ENCODE measurements at regions not wholly inside any gene's neighbourhood (a gene's known extent, or its start where the extent isn't known, plus 50 kb on each side); places are given as distances from the start of the nearest gene placed in this dataset.

DNA sequence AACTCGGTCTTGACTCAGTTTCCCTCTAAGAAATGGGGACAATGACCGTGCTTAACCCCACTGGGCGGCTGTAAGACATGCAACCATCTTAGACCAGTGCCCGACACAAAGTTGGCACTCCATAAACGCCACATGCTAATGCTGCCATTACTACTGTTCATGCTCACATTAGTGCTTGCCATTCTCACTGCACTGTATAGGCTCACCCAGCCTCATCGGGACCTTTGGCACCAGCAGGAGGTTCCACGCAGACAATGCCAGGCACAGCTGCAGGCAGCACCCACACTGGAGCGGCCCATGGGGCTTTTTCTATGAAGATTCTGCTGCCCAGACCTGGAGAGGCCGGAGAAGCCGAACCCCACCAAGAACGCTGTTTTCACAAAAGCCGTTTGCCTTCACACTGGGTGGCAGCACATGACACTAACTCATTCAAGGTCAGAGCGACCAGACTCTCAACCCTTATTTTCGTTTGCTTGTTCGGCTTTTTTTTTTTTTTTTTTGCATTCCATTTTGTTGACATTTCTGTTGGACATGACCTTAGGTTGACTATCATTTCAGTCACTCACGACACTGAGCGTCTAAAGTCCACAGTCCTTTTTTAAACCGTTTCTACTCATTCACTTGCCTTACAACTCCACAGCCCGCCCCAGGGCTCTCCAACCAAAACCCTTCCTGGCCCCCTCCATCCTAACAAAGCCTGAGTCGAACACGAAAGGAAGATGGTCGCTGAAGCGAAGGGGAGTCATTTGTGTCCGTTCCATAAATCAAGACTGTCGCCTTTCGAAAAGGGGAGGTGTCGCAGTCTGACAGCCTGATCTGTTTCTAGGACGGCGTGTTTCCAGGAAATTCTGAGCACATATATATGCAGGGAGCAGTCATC lies 124.4 kb upstream of the RNF32 start:
- TF ChIP-seq NFIC (IDR thresholded peaks at IDR 0.05) (no peak), TCF12 (IDR thresholded peaks at IDR 0.05; ENCODE audit: low read depth) (no peak), EP300 (IDR thresholded peaks at IDR 0.05; ENCODE audit: borderline replicate concordance) (no peak)

DNA sequence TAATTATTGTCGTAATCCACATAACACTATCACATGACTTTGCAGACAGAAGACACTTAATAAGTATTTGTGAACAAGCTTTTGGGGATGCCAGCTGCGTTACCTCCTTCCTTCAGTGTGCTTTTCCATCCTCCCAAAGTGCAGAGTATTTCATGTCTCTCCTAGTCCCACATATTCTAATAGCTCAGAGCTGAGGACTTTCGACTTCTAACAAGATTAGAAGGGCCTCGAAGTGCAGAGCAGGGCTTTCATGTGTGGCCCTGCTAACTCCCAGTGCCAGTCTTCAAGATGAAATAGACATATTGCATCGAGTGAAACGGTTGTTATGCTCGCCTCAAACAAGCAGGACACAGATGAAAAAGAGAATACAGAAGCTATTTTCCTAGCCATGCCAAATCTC lies 125.7 kb upstream of the RNF32 start:
- TF ChIP-seq YY1 (IDR thresholded peaks at IDR 0.05; ENCODE audit: low read depth) = no peak
- no peak for TF ChIP-seq TAF1 (IDR thresholded peaks at IDR 0.05; ENCODE audit: low read depth)
- TF ChIP-seq TCF12 (IDR thresholded peaks at IDR 0.05; ENCODE audit: low read depth) = no peak
- no peak for TF ChIP-seq EGR1 (IDR thresholded peaks at IDR 0.05)
- TF ChIP-seq, protein P1, sequence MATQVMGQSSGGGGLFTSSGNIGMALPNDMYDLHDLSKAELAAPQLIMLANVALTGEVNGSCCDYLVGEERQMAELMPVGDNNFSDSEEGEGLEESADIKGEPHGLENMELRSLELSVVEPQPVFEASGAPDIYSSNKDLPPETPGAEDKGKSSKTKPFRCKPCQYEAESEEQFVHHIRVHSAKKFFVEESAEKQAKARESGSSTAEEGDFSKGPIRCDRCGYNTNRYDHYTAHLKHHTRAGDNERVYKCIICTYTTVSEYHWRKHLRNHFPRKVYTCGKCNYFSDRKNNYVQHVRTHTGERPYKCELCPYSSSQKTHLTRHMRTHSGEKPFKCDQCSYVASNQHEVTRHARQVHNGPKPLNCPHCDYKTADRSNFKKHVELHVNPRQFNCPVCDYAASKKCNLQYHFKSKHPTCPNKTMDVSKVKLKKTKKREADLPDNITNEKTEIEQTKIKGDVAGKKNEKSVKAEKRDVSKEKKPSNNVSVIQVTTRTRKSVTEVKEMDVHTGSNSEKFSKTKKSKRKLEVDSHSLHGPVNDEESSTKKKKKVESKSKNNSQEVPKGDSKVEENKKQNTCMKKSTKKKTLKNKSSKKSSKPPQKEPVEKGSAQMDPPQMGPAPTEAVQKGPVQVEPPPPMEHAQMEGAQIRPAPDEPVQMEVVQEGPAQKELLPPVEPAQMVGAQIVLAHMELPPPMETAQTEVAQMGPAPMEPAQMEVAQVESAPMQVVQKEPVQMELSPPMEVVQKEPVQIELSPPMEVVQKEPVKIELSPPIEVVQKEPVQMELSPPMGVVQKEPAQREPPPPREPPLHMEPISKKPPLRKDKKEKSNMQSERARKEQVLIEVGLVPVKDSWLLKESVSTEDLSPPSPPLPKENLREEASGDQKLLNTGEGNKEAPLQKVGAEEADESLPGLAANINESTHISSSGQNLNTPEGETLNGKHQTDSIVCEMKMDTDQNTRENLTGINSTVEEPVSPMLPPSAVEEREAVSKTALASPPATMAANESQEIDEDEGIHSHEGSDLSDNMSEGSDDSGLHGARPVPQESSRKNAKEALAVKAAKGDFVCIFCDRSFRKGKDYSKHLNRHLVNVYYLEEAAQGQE (IDR thresholded peaks at IDR 0.05; ENCODE audit: low read depth) = no peak
- TF ChIP-seq, protein P2, sequence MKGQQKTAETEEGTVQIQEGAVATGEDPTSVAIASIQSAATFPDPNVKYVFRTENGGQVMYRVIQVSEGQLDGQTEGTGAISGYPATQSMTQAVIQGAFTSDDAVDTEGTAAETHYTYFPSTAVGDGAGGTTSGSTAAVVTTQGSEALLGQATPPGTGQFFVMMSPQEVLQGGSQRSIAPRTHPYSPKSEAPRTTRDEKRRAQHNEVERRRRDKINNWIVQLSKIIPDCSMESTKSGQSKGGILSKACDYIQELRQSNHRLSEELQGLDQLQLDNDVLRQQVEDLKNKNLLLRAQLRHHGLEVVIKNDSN (IDR thresholded peaks at IDR 0.05) = no peak

DNA sequence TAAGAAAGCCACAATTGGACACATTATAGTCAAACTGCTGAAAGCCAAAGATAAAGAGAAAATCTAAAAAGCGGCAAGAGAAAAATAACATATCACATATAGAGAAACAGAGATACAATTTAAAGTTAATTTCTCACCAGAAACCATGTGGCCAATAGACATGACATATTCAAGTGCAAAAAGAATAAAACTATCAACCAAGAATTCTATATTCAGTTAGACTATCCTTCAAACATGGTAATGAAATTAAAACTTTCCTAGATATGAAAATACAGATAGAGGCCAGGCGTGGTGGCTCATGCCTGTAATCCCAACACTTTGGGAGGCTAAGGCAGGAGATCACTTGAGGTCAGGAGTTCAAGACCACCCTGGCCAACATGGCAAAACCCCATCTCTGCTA lies 129.1 kb upstream of the RNF32 start:
- no peak for TF ChIP-seq EP300 (IDR thresholded peaks at IDR 0.05; ENCODE audit: borderline replicate concordance)
- no peak for TF ChIP-seq RAD21 (IDR thresholded peaks at IDR 0.05; ENCODE audit: low read depth)
- TF ChIP-seq FOXM1 (IDR thresholded peaks at IDR 0.05; ENCODE audit: borderline replicate concordance, low read depth) = no peak
- TF ChIP-seq NFIC (IDR thresholded peaks at IDR 0.05) = no peak
- no peak for TF ChIP-seq EGR1 (IDR thresholded peaks at IDR 0.05)
- no peak for TF ChIP-seq ZBTB7A (IDR thresholded peaks at IDR 0.05; ENCODE audit: low read depth)
- TF ChIP-seq TEAD4 (IDR thresholded peaks at IDR 0.05) = no peak
- no peak for TF ChIP-seq TCF12 (IDR thresholded peaks at IDR 0.05; ENCODE audit: low read depth)
- TF ChIP-seq CREB1 (IDR thresholded peaks at IDR 0.05; ENCODE audit: low read depth) = no peak
- no peak for TF ChIP-seq YY1 (IDR thresholded peaks at IDR 0.05; ENCODE audit: low read depth)
- TF ChIP-seq, protein P3, sequence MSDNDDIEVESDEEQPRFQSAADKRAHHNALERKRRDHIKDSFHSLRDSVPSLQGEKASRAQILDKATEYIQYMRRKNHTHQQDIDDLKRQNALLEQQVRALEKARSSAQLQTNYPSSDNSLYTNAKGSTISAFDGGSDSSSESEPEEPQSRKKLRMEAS (IDR thresholded peaks at IDR 0.05) = no peak
- TF ChIP-seq, protein P2 (IDR thresholded peaks at IDR 0.05) = no peak
- TF ChIP-seq CEBPB (IDR thresholded peaks at IDR 0.05) = no peak
- TF ChIP-seq TAF1 (IDR thresholded peaks at IDR 0.05; ENCODE audit: low read depth) = no peak
- TF ChIP-seq, protein P1 (IDR thresholded peaks at IDR 0.05; ENCODE audit: low read depth) = no peak

DNA sequence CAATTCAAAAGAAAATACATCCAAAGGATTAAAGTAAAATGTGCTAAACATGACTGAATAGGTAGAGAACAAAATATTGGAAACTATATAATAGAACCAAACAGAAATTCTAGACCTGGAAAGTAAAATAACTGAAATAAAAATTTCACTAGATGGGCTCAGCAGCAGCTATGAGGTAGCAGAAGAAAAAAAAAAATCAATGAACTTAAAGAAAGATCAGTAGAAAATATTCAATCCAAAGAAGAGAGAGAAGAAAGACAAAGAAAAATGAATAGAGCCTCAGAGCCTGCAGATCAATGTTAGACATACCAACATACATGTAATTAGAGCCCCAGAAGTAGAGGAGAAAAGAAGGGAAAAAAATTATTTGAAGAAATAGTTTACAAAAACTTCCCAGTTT lies 129.6 kb upstream of the RNF32 start:
- TF ChIP-seq NFIC (IDR thresholded peaks at IDR 0.05) (no peak), RAD21 (IDR thresholded peaks at IDR 0.05; ENCODE audit: low read depth) (no peak), ZBTB7A (IDR thresholded peaks at IDR 0.05; ENCODE audit: low read depth) (no peak), EGR1 (IDR thresholded peaks at IDR 0.05) (no peak), TAF1 (IDR thresholded peaks at IDR 0.05; ENCODE audit: low read depth) (no peak), YY1 (IDR thresholded peaks at IDR 0.05; ENCODE audit: low read depth) (no peak), TEAD4 (IDR thresholded peaks at IDR 0.05) (no peak), CEBPB (IDR thresholded peaks at IDR 0.05) (no peak), FOXM1 (IDR thresholded peaks at IDR 0.05; ENCODE audit: borderline replicate concordance, low read depth) (no peak), TCF12 (IDR thresholded peaks at IDR 0.05; ENCODE audit: low read depth) (no peak), CREB1 (IDR thresholded peaks at IDR 0.05; ENCODE audit: low read depth) (no peak), EP300 (IDR thresholded peaks at IDR 0.05; ENCODE audit: borderline replicate concordance) (no peak)
- TF ChIP-seq, protein P3 (IDR thresholded peaks at IDR 0.05) = no peak
- TF ChIP-seq, protein P1 (IDR thresholded peaks at IDR 0.05; ENCODE audit: low read depth) = no peak
- TF ChIP-seq, protein P2 (IDR thresholded peaks at IDR 0.05) = no peak

Data from Ishikawa (cell line).